Tibial nerve (tissue), 4 donors: ENCODE measurements at regions not wholly inside any gene's neighbourhood (a gene's known extent, or its start where the extent isn't known, plus 50 kb on each side); places are given as distances from the start of the nearest gene placed in this dataset.

Experiments
- EP300 ChIP-seq, 2 donors: sonication (generic); formaldehyde crosslinking; IDR thresholded peaks; one replicate each; pipeline ENCODE4 v1.6.1; 2017; ENCODE audit warnings: antibody characterized with exemption in 2 of 2, mild to moderate bottlenecking in 1 of 2
- TF ChIP-seq, protein P1 (sequence below), 5 experiments: fragments of 200-600 bp in 3 of 5; fragments of 450-650 bp in 2 of 5; sonication (generic) in 3 of 5; IDR thresholded peaks; one replicate each; pipeline ENCODE4 v1.5.1; 2016 to 2019; ENCODE audit warnings: antibody characterized with exemption in 5 of 5, mild to moderate bottlenecking in 3 of 5, moderate library complexity in 2 of 5

DNA sequence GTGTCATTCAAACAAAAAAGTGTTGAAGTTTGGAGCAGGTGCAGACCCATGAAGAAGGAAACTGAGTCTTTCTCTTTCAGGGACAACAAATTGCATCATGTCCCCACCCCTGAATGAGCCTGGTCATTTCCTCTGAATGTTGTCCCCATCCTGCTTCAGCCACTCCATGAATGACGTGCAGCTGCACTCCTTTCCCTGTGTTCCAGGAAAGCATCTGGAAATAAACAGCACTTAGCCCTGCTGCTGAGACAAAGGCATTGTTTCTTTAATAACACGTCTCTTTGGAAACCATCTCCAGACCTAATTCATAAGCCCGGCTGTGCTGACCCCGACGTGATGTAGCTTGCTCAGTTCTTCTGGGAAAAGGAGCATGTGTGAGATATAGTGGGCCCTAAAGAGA is 682.3 kb downstream of the BRINP1 start:
- TF ChIP-seq, protein P1, sequence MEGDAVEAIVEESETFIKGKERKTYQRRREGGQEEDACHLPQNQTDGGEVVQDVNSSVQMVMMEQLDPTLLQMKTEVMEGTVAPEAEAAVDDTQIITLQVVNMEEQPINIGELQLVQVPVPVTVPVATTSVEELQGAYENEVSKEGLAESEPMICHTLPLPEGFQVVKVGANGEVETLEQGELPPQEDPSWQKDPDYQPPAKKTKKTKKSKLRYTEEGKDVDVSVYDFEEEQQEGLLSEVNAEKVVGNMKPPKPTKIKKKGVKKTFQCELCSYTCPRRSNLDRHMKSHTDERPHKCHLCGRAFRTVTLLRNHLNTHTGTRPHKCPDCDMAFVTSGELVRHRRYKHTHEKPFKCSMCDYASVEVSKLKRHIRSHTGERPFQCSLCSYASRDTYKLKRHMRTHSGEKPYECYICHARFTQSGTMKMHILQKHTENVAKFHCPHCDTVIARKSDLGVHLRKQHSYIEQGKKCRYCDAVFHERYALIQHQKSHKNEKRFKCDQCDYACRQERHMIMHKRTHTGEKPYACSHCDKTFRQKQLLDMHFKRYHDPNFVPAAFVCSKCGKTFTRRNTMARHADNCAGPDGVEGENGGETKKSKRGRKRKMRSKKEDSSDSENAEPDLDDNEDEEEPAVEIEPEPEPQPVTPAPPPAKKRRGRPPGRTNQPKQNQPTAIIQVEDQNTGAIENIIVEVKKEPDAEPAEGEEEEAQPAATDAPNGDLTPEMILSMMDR (IDR thresholded peaks at IDR 0.05) = no peak
- TF ChIP-seq EP300 (IDR thresholded peaks at IDR 0.05) = no peak
